CD14-positive monocyte (primary cell): ENCODE measurements at regions not wholly inside any gene's neighbourhood (a gene's known extent, or its start where the extent isn't known, plus 50 kb on each side); places are given as distances from the start of the nearest gene placed in this dataset.

ENCODE experiments used
- DNase-seq, 3 donors: peaks; one replicate each; pipeline ENCODE4 v3.0.0-alpha.2; 2011 to 2022
- H2AFZ ChIP-seq: 2 replicates; pipeline ENCODE4 v1.6.0; 2012; ENCODE audit warnings: mild to moderate bottlenecking, low read depth, low read length, inconsistent platforms; ENCODE audit not compliant: insufficient read depth, poor library complexity, severe bottlenecking
- H3K27ac ChIP-seq, 2 donors: 1 replicate in 1 of 2; 2 replicates in 1 of 2; pipeline ENCODE4 v1.5.1; 2012 to 2013; ENCODE audit warnings: low read length in 2 of 2, control low read depth in 1 of 2, inconsistent platforms in 1 of 2, low read depth in 1 of 2, mild to moderate bottlenecking in 1 of 2
- H3K27me3 ChIP-seq, 2 donors: one replicate each; pipeline versions ENCODE4 v1.6.0 to v1.6.1; 2011 to 2013; ENCODE audit warnings: low read length in 2 of 2; ENCODE audit not compliant: control insufficient read depth in 2 of 2, insufficient read depth in 2 of 2
- H3K36me3 ChIP-seq, 2 donors: replicated peaks in 1 of 2; 1 replicate in 1 of 2; 2 replicates in 1 of 2; pipeline versions ENCODE4 v1.5.1 to v1.6.1; 2012 to 2013; ENCODE audit warnings: low read length in 2 of 2, control low read depth in 1 of 2, inconsistent platforms in 1 of 2, mild to moderate bottlenecking in 1 of 2; ENCODE audit not compliant: insufficient read depth in 2 of 2, control insufficient read depth in 1 of 2
- H3K4me1 ChIP-seq, 2 donors: 1 replicate in 1 of 2; 2 replicates in 1 of 2; pipeline versions ENCODE4 v1.5.1 to v1.6.1; 2012 to 2013; ENCODE audit warnings: low read length in 2 of 2, control low read depth in 1 of 2, inconsistent platforms in 1 of 2, mild to moderate bottlenecking in 1 of 2, moderate library complexity in 1 of 2; ENCODE audit not compliant: insufficient read depth in 2 of 2, control insufficient read depth in 1 of 2
- H3K4me2 ChIP-seq: replicated peaks from 2 replicates; pipeline ENCODE3; 2012; ENCODE audit warnings: low read length, moderate library complexity, mild to moderate bottlenecking; ENCODE audit not compliant: poor library complexity, severe bottlenecking; ENCODE audit errors: extremely low read depth
- H3K4me3 ChIP-seq, 3 experiments: fragments of 200-600 bp in 1 of 3; sonication (generic) in 1 of 3; replicated peaks in 1 of 3; 1 replicate in 2 of 3; 2 replicates in 1 of 3; pipeline ENCODE4 v1.5.1; 2011 to 2013; ENCODE audit warnings: low read length in 3 of 3, mild to moderate bottlenecking in 3 of 3, control low read depth in 2 of 3, low read depth in 2 of 3, inconsistent platforms in 1 of 3, moderate library complexity in 1 of 3
- H3K79me2 ChIP-seq: 2 replicates; pipeline ENCODE4 v1.6.0; 2012; ENCODE audit warnings: mild to moderate bottlenecking, control low read depth, inconsistent platforms, low read length, moderate library complexity; ENCODE audit not compliant: insufficient read depth
- H3K9ac ChIP-seq: 2 replicates; pipeline ENCODE4 v1.6.0; 2017; ENCODE audit warnings: low read length, mild to moderate bottlenecking; ENCODE audit not compliant: insufficient read depth, poor library complexity, severe bottlenecking
- H3K9me3 ChIP-seq, 2 donors: replicated peaks in 1 of 2; 1 replicate in 1 of 2; 2 replicates in 1 of 2; pipeline versions ENCODE4 v1.5.1 to v1.6.1; 2012 to 2013; ENCODE audit warnings: low read length in 2 of 2, control low read depth in 1 of 2; ENCODE audit not compliant: control insufficient read depth in 1 of 2, insufficient read depth in 1 of 2
- H4K20me1 ChIP-seq: 2 replicates; pipeline ENCODE4 v1.6.0; 2012; ENCODE audit warnings: mild to moderate bottlenecking, low read length, control low read depth, moderate library complexity; ENCODE audit not compliant: insufficient read depth
- H3K27ac Mint-ChIP-seq, 7 donors: one replicate each; pipeline ENCODE4 v1.8.0; 2020; ENCODE audit warnings: mild to moderate bottlenecking in 7 of 7, mixed read lengths in 7 of 7, moderate library complexity in 6 of 7, inconsistent platforms in 2 of 7
- H3K27me3 Mint-ChIP-seq, 3 donors: one replicate each; pipeline ENCODE4 v1.8.0; 2021 to 2022; ENCODE audit warnings: low read depth in 3 of 3, mild to moderate bottlenecking in 3 of 3, mixed read lengths in 3 of 3, moderate library complexity in 3 of 3, inconsistent platforms in 1 of 3
- H3K36me3 Mint-ChIP-seq, 2 donors: one replicate each; pipeline ENCODE4 v1.8.0; 2020; ENCODE audit warnings: mixed read lengths in 2 of 2, inconsistent platforms in 1 of 2, mild to moderate bottlenecking in 1 of 2
- H3K4me1 Mint-ChIP-seq: one replicate; pipeline ENCODE4 v1.8.0; 2020; ENCODE audit warnings: mild to moderate bottlenecking, mixed read lengths
- H3K4me3 Mint-ChIP-seq, 2 donors: one replicate each; pipeline ENCODE4 v1.8.0; 2020; ENCODE audit warnings: mild to moderate bottlenecking in 2 of 2, mixed read lengths in 2 of 2, moderate library complexity in 1 of 2
- H3K9me3 Mint-ChIP-seq, 7 donors: one replicate each; pipeline ENCODE4 v1.8.0; 2020 to 2022; ENCODE audit warnings: mixed read lengths in 7 of 7, mild to moderate bottlenecking in 6 of 7, moderate library complexity in 6 of 7, inconsistent platforms in 2 of 7
- CTCF ChIP-seq: fragments of 200-600 bp; IDR thresholded peaks from one replicate; pipeline ENCODE4 v1.8.0; 2022; ENCODE audit warnings: antibody characterized with exemption, mild to moderate bottlenecking
- WGBS: methylation state at CpG from one replicate; pipeline ENCODE4 v1.1.5; 2013; ENCODE audit warnings: missing lambda C conversion rate; ENCODE audit not compliant: insufficient coverage; 5-methylcytosine and 5-hydroxymethylcytosine counted together
- intact Hi-C, 2 donors: fragments of 100-400 bp; cut with micrococcal nuclease; formaldehyde crosslinking; loops; one replicate each; pipeline versions ENCODE4 v1.15.0 to v1.15.1; 2023

DNA sequence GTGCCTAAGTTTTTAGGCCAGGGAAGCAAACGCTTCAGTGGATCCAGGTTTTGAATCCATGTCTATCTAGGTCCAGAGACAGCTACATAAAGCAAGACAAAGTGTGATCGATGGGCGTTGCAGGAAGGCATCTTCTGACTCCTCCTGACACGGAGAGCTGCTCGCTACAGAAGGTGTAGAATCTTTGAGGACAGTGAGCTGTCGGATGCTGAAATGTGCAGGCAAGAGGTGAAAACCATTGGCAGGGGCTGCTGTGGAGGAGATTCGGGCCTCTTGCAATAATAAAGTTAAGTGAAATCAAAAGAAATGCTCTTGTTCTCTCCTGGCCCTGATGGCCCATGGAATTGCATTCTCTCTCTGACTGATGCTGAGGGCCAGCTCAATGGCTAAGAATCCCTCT lies 336.2 kb downstream of the CYRIA start:
- H2AFZ ChIP-seq, result no peak overlapping the region
- no peaks in the 10 kb centered on the region for H4K20me1 ChIP-seq
- Mint-ChIP-seq H3K36me3 (no peaks in the 10 kb centered on the region), H3K4me3 (no peak overlapping the region), H3K9me3 (no peaks in the 10 kb centered on the region), H3K27me3 (no peaks in the 10 kb centered on the region), H3K4me1 (no peaks in the 10 kb centered on the region), H3K27ac (no peak overlapping the region)
- no peak overlapping the region for H3K27ac ChIP-seq
- no peaks in the 10 kb centered on the region for H3K27me3 ChIP-seq
- no peaks in the 10 kb centered on the region for H3K36me3 ChIP-seq
- intact Hi-C loops, result no loop called here
- H3K9ac ChIP-seq, result no peak overlapping the region
- H3K9me3 ChIP-seq, result no peaks in the 10 kb centered on the region
- H3K4me2 ChIP-seq, result no peak overlapping the region
- H3K79me2 ChIP-seq, result no peaks in the 10 kb centered on the region
- H3K4me1 ChIP-seq, result no peaks in the 10 kb centered on the region
- DNase-seq, result no peak
- WGBS, result 85% methylated on average over 7 of the region's 7 CpGs
- no peak overlapping the region for H3K4me3 ChIP-seq
- TF ChIP-seq CTCF, result no peak

- intact Hi-C loops, result no loop called here
- H4K20me1 ChIP-seq, result no peaks in the 10 kb centered on the region
- H3K4me1 ChIP-seq, result no peaks in the 10 kb centered on the region
- H3K27me3 ChIP-seq, result no peaks in the 10 kb centered on the region
- no peaks in the 10 kb centered on the region for H3K9me3 ChIP-seq
- H3K27me3 Mint-ChIP-seq, result no peaks in the 10 kb centered on the region
- no peak overlapping the region for H3K4me3 ChIP-seq
- no peak overlapping the region for H3K4me3 Mint-ChIP-seq
- no peak for TF ChIP-seq CTCF
- H3K4me1 Mint-ChIP-seq, result no peaks in the 10 kb centered on the region
- no peak overlapping the region for H3K27ac Mint-ChIP-seq
- no peak overlapping the region for H3K4me2 ChIP-seq
- H3K36me3 ChIP-seq, result no peaks in the 10 kb centered on the region
- DNase-seq, result no peak
- H3K36me3 Mint-ChIP-seq, result no peaks in the 10 kb centered on the region
- H3K9ac ChIP-seq, result no peak overlapping the region
- H3K27ac ChIP-seq, result no peak overlapping the region
- H3K9me3 Mint-ChIP-seq, result no peaks in the 10 kb centered on the region
- WGBS, result 80% methylated on average over 2 of the region's 6 CpGs
- no peaks in the 10 kb centered on the region for H3K79me2 ChIP-seq
- no peak overlapping the region for H2AFZ ChIP-seq
Observed at GRCh38 chr2:16328521-16329190, 337.0 kb downstream of the CYRIA start.
